H7 (cell line): ENCODE measurements at regions not wholly inside any gene's neighbourhood (a gene's known extent, or its start where the extent isn't known, plus 50 kb on each side); places are given as distances from the start of the nearest gene placed in this dataset.

Source experiments
- DNase-seq: peaks from one replicate; pipeline ENCODE4 v3.0.0; 2012
- H3K27me3 ChIP-seq: 2 replicates; pipeline ENCODE4 v1.6.0; 2011; ENCODE audit warnings: mild to moderate bottlenecking, low read length; ENCODE audit not compliant: control insufficient read depth, insufficient read depth
- H3K36me3 ChIP-seq: replicated peaks from 2 replicates; pipeline ENCODE4 v1.5.1; 2011; ENCODE audit warnings: low read length; ENCODE audit not compliant: control insufficient read depth, insufficient read depth
- H3K4me3 ChIP-seq: 2 replicates; pipeline ENCODE4 v1.5.1; 2011; ENCODE audit warnings: low read depth, mild to moderate bottlenecking, control low read depth, low read length, moderate library complexity; ENCODE audit not compliant: insufficient read depth

DNA sequence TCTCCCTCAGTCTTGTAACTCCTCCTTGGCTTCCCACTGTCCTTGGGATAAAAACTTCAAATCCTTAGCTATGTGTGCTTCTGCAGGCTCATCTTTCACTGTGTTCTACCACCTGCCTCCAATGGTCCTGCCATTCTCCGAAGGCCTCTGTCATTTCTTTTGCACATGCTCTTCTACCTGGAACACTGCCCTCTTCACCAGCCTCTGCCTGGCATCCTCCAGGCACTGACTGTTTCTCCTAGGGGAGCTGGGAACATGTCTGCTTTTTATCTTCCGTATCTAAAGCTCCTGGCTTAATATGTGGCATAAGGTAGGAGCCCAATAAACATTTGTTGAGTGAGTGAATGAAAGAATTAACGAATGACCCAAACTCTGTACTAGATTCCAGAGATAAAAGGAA is 603.3 kb upstream of the TMEM132C start:
- H3K27me3 ChIP-seq: no peaks in the 10 kb centered on the region
- no peak overlapping the region for H3K4me3 ChIP-seq
- DNase-seq: no peak
- no peaks in the 10 kb centered on the region for H3K36me3 ChIP-seq

GRCh38 chr12:127664901-127665300 is 602.1 kb upstream of the TMEM132C start:
- no peaks in the 10 kb centered on the region for H3K27me3 ChIP-seq
- no peak overlapping the region for H3K4me3 ChIP-seq
- no peak for DNase-seq
- no peaks in the 10 kb centered on the region for H3K36me3 ChIP-seq

DNA sequence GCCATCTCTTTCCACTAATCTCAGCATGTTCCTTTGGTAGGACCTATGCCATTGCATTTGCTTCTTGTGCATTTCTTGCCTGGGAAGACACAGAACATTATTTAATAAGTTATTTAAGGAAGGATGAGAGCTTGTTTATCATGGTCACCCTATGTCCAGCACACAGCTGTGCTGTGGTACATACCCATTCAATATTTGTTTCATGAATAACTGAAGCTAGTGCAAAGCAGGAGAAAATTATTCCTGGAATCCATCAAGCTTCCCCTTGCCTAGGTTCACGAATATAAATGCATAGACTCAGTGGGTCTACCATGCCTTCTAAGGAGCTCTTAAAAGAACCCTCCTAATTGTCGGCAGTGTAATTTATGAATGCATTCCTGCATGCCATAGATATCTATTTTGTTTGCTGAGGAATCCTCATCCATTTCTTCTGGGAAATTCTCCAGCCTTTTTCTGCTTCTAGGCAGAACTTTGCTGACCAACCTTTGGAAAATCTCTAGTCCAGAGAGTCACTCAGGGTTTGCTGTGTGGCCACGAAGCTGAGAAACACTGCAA is 599.8 kb upstream of the TMEM132C start:
- Histone ChIP-seq H3K36me3 (no peaks in the 10 kb centered on the region), H3K4me3 (no peak overlapping the region), H3K27me3 (no peaks in the 10 kb centered on the region)
- DNase-seq: no peak

- Histone ChIP-seq H3K4me3 (no peak overlapping the region), H3K36me3 (no peaks in the 10 kb centered on the region), H3K27me3 (no peaks in the 10 kb centered on the region)
- DNase-seq: no peak
Measured at GRCh38 chr12:127670294-127670693, 596.7 kb upstream of the TMEM132C start.

DNA sequence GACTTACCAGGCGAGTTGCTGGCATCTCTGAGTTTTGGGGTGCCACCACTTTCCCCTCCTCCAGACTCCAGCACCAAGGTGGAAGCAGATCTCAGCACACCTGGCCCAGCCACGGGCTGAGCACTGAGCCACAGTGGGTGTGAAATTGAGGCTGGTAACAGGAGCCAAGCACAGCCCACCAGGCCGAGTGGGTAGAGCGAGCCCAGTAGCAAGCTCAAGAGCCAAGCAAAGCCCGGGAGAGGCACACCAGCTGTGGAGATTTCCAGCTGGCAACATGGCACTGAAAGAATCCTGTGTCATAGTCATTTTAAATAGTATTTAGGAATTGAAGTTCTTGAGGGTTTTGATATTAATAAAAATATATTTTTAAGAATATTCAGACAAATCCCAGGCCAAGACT is 596.2 kb upstream of the TMEM132C start:
- no peak for DNase-seq
- H3K4me3 ChIP-seq: no peak overlapping the region
- H3K36me3 ChIP-seq: no peaks in the 10 kb centered on the region
- H3K27me3 ChIP-seq: no peaks in the 10 kb centered on the region

GRCh38 chr12:127675936-127676335 is 591.0 kb upstream of the TMEM132C start:
- DNase-seq: no peak

GRCh38 chr12:127677537-127678131 is 589.3 kb upstream of the TMEM132C start:
- DNase-seq: peak; percentile 66
- no peak overlapping the region for H3K4me3 ChIP-seq
- H3K27me3 ChIP-seq: no peaks in the 10 kb centered on the region
- H3K36me3 ChIP-seq: no peaks in the 10 kb centered on the region

More at GRCh38 chr12:127675936-127676335, 591.0 kb upstream of the TMEM132C start:
- H3K27me3 ChIP-seq: no peaks in the 10 kb centered on the region
- no peak overlapping the region for H3K4me3 ChIP-seq
- H3K36me3 ChIP-seq: no peaks in the 10 kb centered on the region

DNA sequence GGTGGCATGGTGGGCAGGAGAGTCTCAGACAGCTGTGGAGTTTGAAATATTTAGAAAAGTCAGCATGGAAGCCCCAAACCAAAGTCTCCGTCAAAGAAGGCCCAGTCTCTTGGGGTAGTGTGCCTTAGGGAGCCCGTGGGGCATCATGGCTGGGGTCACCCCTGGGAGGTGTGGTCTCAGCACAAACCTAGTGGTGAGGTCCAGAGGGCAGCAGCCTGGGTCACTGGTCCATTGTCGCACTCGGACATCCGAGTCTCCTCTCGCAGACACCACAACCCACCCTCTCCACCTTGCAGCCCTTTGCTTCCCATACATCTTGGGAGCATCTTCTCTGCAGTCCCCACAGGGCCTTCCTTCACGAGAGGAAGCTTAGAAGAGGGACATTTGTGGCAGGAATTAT is 588.0 kb upstream of the TMEM132C start:
- Histone ChIP-seq H3K4me3 (no peak overlapping the region), H3K36me3 (no peaks in the 10 kb centered on the region), H3K27me3 (no peaks in the 10 kb centered on the region)
- no peak for DNase-seq

DNA sequence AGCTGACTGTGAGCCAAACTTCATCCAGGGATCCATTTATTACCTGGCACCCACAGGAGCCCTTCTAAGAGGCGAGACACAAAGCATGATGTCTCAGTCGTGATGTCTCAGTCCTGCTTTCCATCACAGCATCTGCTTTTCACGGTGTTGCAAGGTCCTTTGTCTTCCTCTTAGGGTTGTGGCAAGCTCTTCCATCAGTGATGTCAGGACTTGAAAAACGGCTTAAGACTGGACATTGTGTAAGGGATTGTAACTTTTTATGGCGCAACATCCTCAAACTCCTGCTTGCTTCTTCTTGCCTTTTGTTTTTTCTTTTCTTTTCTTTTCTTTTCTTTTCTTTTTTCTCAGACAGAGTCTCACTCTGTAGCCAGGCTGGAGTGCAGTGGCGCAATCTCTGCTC is 586.5 kb upstream of the TMEM132C start:
- H3K36me3 ChIP-seq: no peaks in the 10 kb centered on the region
- no peaks in the 10 kb centered on the region for H3K27me3 ChIP-seq
- no peak overlapping the region for H3K4me3 ChIP-seq
- DNase-seq: no peak

DNA sequence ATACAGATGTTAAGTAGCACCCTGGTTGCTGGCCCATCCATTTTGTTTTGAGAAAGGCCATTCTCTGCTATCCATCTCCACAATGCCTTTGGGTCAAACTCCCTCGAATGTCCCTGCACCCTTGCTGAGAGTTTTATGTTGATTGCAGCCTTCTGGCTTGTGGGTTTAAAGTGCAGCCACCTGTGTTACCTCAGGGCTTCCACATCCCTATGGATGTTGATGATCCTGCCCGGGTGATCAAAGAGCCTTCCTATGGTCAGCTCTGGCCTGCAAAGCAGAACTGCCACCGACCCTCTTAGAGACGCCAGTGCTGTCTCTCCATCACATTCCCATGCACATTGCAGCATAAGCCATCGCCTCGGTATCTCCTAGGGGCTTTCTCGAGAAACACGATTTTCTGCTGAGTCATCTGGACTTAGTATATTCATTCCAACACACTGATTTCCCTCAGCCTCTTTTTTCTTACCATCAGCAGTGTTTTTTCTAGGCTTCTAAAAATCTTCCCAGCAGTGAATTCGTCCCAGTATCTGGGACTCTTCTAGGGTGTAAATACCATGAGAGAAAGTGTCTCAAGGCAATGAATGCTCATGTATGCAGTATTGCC is 585.7 kb upstream of the TMEM132C start:
- no peak overlapping the region for H3K4me3 ChIP-seq
- DNase-seq: no peak
- H3K36me3 ChIP-seq: no peaks in the 10 kb centered on the region
- H3K27me3 ChIP-seq: no peaks in the 10 kb centered on the region

DNA sequence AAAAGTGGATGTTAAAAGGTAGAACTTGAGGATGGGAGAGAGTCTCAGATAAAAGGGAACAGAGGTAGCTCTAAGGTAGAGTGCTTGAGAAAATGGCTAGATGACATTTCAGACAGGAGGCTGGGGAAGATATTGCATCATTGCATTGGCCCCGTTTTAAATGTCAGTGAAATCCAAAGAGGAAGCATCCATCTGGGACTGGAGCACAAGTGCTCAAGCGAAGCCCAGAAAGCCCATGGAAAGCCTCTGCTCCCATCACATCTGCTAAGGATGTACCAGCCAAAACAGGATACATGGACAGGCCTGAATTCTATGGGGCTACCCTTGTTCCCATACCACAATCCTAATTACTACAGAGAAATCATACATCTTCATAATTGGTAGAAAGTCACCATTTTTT is 581.5 kb upstream of the TMEM132C start:
- no peak overlapping the region for H3K4me3 ChIP-seq
- H3K36me3 ChIP-seq: no peaks in the 10 kb centered on the region
- DNase-seq: no peak
- no peaks in the 10 kb centered on the region for H3K27me3 ChIP-seq

- no peaks in the 10 kb centered on the region for H3K27me3 ChIP-seq
- no peak overlapping the region for H3K4me3 ChIP-seq
- no peaks in the 10 kb centered on the region for H3K36me3 ChIP-seq
Measured at GRCh38 chr12:127685931-127686330, 581.0 kb upstream of the TMEM132C start.

DNA sequence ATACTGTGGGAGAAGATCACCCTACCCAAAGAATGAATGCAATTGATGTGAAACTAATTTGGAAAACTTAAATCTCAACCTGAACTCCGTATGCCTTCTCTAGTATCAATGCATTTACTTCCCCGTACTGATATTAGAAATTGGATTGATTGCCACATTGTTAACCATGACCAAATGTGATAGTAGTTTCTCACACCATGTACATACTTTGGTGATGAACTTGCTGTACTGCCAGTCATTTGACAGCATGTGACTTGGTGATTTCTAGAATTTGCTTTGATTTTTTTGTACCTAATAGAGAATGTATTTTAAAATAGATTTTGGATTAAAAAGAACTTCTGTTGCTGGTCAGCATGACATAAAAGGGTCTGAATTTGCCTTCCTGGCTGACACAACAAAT is 579.8 kb upstream of the TMEM132C start:
- no peaks in the 10 kb centered on the region for H3K27me3 ChIP-seq
- DNase-seq: no peak
- no peak overlapping the region for H3K4me3 ChIP-seq
- H3K36me3 ChIP-seq: no peaks in the 10 kb centered on the region

More at GRCh38 chr12:127685931-127686330, 581.0 kb upstream of the TMEM132C start:
- DNase-seq: no peak

- Histone ChIP-seq H3K27me3 (no peaks in the 10 kb centered on the region), H3K4me3 (no peak overlapping the region), H3K36me3 (no peaks in the 10 kb centered on the region)
- DNase-seq: no peak
Measured at GRCh38 chr12:127688906-127689428, 578.0 kb upstream of the TMEM132C start.

DNA sequence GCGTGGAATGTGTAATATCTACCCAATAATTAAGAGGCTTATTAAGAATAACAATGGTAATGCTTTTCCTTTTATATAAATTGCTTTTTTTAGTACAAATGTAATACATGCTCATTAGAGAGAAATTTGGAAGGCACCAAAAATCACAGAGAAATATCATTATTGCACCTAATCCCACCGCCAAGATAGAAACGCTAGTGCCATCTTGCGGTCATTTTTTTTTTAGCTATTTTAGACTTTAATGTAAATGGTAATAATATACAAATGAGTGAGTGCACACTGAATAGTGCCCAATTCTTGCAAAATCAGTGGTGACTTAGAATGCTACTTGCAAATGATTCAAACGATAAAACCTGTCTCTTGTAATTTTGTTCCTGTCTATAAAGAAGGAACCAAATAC is 576.8 kb upstream of the TMEM132C start:
- DNase-seq: no peak
- H3K36me3 ChIP-seq: no peaks in the 10 kb centered on the region
- no peak overlapping the region for H3K4me3 ChIP-seq
- no peaks in the 10 kb centered on the region for H3K27me3 ChIP-seq
